H1 (cell line): ENCODE measurements at regions not wholly inside any gene's neighbourhood (a gene's known extent, or its start where the extent isn't known, plus 50 kb on each side); places are given as distances from the start of the nearest gene placed in this dataset.
A peak's percentile ranks its signal among the peaks of the same experiment; 100 is the strongest.

Experiments used
- HDAC2 ChIP-seq, 2 experiments: fragments of 300-600 bp in 1 of 2; sonication (generic) in 1 of 2; IDR thresholded peaks; 2 replicates each; pipeline ENCODE4 v1.6.1; 2011 to 2012; ENCODE audit warnings: low read depth in 2 of 2, low read length in 2 of 2, mild to moderate bottlenecking in 2 of 2, moderate library complexity in 2 of 2, borderline replicate concordance in 1 of 2, inconsistent platforms in 1 of 2
- KDM1A ChIP-seq: fragments of 200-600, 300-600 bp; sonication (generic); IDR thresholded peaks from 2 replicates; pipeline ENCODE4 v1.7.1; 2016; ENCODE audit warnings: mild to moderate bottlenecking, low read length, borderline replicate concordance
- NANOG ChIP-seq: IDR thresholded peaks from 2 replicates; pipeline ENCODE4 v1.6.1; 2011; ENCODE audit warnings: low read length, low read depth, mild to moderate bottlenecking, inconsistent platforms; ENCODE audit not compliant: insufficient read depth, poor library complexity, severe bottlenecking
- PHF8 ChIP-seq: fragments of 200-600 bp; sonication (generic); conservative IDR thresholded peaks from 2 replicates; pipeline ENCODE4 v1.7.1; 2012; ENCODE audit warnings: low read depth, mild to moderate bottlenecking, inconsistent platforms, low read length, moderate library complexity
- POLR2AphosphoS5 ChIP-seq: IDR thresholded peaks from 2 replicates; pipeline ENCODE4 v1.6.1; 2011; ENCODE audit warnings: low read depth, low read length
- SIRT6 ChIP-seq: IDR thresholded peaks from one replicate; pipeline ENCODE4 v1.7.1; 2012; ENCODE audit warnings: low read length, inconsistent platforms
- SUZ12 ChIP-seq: fragments of 200-600 bp; sonication (generic); IDR thresholded peaks from 2 replicates; pipeline ENCODE4 v1.6.1; 2012; ENCODE audit warnings: mild to moderate bottlenecking, inconsistent platforms, low read length, moderate library complexity, mixed read lengths
- YY1 ChIP-seq: IDR thresholded peaks from 2 replicates; pipeline ENCODE4 v1.6.1; 2011; ENCODE audit warnings: low read depth, mild to moderate bottlenecking, low read length

DNA sequence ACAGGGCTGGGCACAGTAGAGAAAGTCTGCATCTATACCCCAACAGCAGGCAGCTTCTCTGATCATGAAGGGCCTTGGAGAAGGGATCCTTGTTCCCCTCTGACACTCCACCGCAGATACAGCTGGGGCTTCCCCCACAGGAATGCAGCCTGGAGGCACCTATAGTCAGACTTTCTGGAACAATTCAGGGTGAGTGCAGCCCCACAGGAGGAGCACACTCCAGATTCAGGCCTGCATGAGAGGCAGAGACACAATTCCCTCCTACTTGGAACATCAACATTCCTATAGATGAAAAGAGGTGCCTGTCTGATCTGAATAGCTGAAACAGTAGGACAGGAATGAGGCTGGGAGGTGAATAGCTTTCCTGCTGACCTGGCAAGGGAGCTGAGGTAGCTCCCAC, 1298.0 kb upstream of the CNTN5 start (continued):
- TF ChIP-seq SUZ12 (no peak), POLR2AphosphoS5 (no peak), HDAC2 (IDR thresholded peaks at IDR 0.05; ENCODE audit: borderline replicate concordance in 1 of 2, low read depth in 2 of 2, low read length in 2 of 2) (peak in 1 of 2 experiments; percentile 40; a peak in 1 of 4 replicates), PHF8 (no peak), YY1 (no peak), KDM1A (no peak), NANOG (peak; percentile 97), SIRT6 (no peak)
